GM06990 (cell line): ENCODE measurements at regions not wholly inside any gene's neighbourhood (a gene's known extent, or its start where the extent isn't known, plus 50 kb on each side); places are given as distances from the start of the nearest gene placed in this dataset.

ENCODE experiments used
- DNase-seq: peaks from one replicate; pipeline ENCODE4 v3.0.0-alpha.2; 2011; ENCODE audit not compliant: insufficient read length; ENCODE audit errors: extremely low read depth
- H3K27me3 ChIP-seq: replicated peaks from 2 replicates; pipeline ENCODE4 v1.6.0; 2011; ENCODE audit warnings: low read length; ENCODE audit not compliant: control insufficient read depth, insufficient read depth
- H3K36me3 ChIP-seq: 2 replicates; pipeline ENCODE4 v1.5.1; 2011; ENCODE audit warnings: low read length; ENCODE audit not compliant: control insufficient read depth, insufficient read depth
- H3K4me3 ChIP-seq: replicated peaks from 2 replicates; pipeline ENCODE4 v1.5.1; 2011; ENCODE audit warnings: low read depth, mild to moderate bottlenecking, control low read depth, low read length
- CTCF ChIP-seq: IDR thresholded peaks from 2 replicates; pipeline ENCODE4 v1.5.1; 2011; ENCODE audit warnings: low read length, control low read depth, mild to moderate bottlenecking, inconsistent platforms; ENCODE audit not compliant: insufficient read depth, poor library complexity, severe bottlenecking

DNA sequence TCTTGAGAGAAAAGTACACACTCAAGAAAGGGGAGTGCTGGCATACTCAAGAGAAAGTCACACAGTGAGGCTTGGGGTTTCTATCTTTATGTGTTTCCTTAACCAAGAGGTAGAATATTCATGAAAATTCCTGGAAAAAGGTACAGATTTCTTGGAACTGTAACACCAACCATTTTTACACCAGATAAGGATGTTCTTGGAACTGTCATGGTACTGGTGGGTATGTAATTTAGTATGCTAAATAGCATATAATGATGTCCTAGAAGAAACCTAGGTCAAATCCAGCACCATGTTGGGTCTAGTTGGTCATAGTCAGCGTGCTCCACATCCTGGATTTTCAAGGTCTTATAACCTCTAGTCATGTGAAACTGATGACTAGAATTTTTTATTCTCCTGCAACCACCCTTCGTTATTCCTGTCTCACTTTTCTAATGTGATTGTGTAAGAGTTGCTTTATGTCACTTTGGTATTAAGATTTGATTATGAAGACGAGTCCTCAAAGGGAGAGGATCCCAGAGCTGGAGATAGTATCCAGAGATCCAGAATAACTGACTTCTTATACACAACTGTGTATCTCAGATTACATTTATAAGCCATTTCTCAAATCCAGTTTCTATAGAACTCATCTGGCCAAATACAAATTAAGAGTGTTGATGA lies 510.1 kb downstream of the TMTC2 start:
- TF ChIP-seq CTCF, result no peak
- Histone ChIP-seq H3K36me3 (no peaks in the 10 kb centered on the region), H3K27me3 (no peaks in the 10 kb centered on the region), H3K4me3 (no peak overlapping the region)
- DNase-seq, result no peak

DNA sequence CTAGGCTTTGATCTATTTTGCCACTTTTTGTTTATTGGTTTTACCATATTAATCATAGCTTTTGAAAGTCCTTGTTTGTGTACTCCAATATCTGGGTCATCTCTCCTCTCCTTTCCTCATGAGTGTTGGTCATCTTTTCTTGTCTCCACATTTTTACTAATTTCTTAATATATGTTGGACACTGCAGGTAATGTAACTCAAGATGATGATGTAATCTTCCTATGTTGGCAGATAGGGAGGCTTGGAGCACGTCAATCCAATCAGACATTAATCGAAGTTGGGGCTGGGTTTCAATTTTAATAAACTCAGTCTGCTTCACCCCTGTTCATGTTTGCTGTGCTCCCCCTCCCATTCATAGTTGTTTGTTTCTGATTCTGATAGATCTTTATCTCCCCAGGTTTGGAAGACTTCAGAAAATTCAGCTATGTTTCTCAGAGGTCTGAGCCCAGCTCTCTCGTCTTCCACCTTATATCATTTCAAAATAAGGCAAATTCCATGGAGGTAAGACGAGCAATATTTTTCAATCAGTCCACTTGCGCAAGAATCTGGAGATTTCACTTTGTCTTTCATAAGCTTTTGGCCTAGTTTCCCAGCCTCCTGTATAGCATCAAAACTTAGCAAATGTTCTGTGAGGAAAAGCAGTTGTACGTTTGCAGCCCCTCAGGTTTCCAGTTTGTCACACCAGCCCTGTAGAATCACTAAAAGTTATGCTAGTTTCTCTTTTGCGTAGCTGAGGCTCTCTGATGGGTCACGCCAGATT lies 504.1 kb downstream of the TMTC2 start:
- Histone ChIP-seq H3K4me3 (no peak overlapping the region), H3K36me3 (no peaks in the 10 kb centered on the region), H3K27me3 (no peaks in the 10 kb centered on the region)
- no peak for TF ChIP-seq CTCF
- DNase-seq, result no peak

GRCh38 chr12:83186419-83186818 lies 499.7 kb downstream of the TMTC2 start:
- DNase-seq, result no peak
- Histone ChIP-seq H3K4me3 (no peak overlapping the region), H3K36me3 (no peaks in the 10 kb centered on the region), H3K27me3 (no peaks in the 10 kb centered on the region)
- TF ChIP-seq CTCF, result no peak

- Histone ChIP-seq H3K4me3 (no peak overlapping the region), H3K27me3 (no peaks in the 10 kb centered on the region), H3K36me3 (no peaks in the 10 kb centered on the region)
- TF ChIP-seq CTCF, result no peak
- no peak for DNase-seq
Measured at GRCh38 chr12:83185241-83185640, 498.5 kb downstream of the TMTC2 start.
